ENCODE measurements at regions not wholly inside any gene's neighbourhood (a gene's known extent, or its start where the extent isn't known, plus 50 kb on each side); places are given as distances from the start of the nearest gene placed in this dataset.
"Not testable (repeated sequence)": the region's sequence is repeated elsewhere in the genome, so short reads cannot be mapped to it uniquely, and the experiment has no call there.

DNA sequence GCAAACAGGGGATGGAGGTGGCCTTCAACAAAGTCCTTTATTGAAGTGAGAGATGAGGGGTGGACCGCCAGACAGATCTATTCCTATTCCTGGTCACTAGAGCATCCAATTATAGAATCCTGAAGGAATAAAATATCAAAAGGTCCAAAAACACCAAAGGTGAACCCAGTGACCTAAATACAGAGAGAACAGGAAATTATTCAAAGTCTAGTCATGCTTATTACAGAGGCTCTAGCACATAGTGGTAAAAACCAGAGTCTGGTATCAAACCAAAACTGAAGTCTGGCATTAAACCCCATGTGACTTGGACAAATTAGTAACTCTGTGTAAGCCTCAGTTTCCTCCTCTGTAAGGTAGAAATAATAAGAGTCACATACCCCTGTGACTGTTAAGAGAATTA, 100.5 kb upstream of the SNX2 start:
- no peak for DNase-seq

DNA sequence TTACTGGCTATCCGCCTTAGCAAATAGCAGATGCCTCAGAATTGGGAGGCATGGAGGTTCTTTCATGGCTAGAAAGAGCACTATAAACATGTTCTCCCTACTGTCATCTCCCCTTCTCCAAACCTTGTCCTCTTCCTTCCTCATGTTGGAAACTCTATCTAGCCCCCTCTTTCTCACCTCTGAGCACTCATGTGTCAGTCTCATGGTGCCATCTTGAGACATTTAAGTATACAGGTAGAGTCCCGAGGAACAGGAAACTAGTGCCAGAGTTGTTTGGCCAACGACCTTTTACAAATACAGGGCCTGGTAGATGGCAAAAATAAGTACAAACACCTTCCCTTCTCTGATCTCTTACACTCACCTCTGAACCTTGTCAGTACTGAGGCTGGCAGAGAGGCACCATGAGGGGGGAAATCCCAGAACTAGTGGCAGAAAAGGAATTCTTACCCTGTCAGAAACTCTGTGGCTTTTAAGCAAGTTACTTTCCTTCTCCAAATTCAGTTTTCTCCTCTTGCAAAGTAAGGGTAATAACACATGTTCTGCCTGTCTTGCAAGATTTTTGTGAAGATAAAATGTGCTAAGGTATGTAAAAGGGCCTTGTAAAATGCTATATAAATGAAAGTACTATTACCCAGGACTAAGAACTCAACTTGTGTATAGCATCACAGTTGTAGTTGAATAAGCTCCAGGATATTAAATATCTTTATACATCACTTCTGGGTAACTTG, 94.1 kb upstream of the SNX2 start:
- no peak for DNase-seq

DNA sequence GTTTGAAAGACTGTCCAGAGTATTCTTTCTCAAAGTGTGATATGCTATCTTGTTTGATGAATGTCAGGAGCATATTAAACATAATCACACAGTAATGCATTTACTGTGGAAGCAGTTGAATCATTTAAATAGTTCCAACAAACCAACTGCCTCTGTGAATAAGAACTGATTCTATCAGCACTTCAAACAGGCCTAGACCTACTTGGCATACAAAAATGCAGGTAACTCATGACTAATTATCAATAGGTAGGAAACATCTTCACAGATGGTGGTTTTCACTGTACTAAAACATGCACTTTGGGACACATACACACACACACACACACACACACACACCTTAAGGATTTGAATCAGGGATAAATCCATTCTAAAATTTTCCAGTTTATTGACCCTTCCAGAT, 91.2 kb upstream of the SNX2 start:
- no peak for DNase-seq

GRCh38 chr5:122690266-122690665, 84.6 kb upstream of the SNX2 start:
- peak; percentile 62 for DNase-seq

DNA sequence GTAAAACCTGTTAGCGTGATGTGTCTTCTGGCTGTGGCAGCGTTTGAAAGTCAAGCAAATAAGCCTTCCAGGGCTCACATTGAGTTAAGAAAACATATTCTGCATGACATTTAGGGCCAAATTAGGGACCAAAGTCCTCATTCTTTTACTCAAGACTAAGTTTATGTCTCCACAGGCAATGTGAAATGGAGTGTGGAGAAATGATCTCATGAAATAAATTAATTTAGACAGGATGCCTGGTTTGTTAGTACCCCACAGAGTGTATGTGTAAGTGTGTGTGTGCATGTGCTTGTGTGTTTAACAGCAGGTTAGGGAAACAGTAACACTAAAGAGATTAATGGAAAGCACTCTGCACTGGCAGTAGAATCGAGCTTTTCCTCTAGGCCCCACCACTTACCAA, 82.9 kb upstream of the SNX2 start:
- no peak for DNase-seq

DNA sequence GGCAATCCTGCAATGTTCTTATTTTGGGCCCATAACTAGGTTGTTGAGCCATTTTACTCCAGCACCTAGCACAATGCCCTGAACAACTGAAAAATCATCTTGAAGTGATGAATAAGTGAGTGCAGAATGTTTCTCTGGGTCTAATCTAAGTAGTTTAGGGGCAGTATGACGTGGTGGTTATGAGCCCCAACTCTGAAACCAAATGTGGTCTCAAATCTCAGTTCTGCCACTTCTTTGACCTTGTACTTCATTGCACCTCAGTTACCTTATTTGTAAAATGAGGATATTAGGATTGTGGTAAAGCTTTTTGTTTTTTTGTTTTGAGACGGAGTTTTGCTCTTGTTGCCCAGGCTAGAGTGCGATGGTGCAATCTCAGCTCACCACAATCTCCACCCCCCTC, 80.9 kb upstream of the SNX2 start:
- DNase-seq, result no peak

DNA sequence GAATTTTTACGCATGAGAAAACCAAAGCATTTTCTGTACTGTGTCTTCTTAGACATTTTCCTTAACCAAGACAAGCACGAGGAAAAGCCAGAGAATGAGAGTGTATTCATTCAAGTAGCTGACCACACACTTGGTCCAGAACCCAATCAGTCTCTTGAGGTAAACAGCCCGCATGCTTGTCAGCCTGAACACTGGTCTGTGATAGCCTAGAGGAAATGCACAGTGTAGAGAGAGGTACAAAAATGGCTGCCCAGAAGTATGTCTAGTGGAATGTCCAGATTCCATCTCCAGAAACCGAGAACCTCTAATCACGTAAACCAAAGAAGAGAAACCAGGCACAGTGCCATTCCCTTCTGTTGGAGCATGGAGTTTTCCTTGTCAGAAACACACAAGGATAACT, 80.0 kb upstream of the SNX2 start:
- DNase-seq, result no peak

- DNase-seq, result not testable (repeated sequence)
Measured at GRCh38 chr5:122696735-122697134, 78.1 kb upstream of the SNX2 start.

GRCh38 chr5:122697191-122697590, 77.7 kb upstream of the SNX2 start:
- DNase-seq, result no peak

DNA sequence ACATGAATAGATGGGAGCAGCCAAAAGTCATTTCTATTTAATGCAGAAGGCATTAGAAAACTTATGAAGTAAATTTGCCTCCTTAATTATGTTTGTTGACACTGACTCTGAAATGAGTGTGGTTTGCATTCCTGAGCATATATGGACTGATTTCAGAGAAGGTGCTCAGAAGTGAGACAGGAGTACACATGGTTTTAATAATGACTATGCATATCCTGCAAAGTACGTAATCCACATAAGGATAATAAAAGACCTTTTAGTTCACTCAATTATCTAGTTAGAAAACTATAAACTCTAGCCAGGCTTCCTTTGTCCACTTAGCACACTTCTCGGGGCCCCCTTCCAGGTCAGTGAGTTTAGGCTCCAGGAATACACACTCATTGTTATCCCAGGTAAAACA, 75.7 kb upstream of the SNX2 start:
- no peak for DNase-seq

DNA sequence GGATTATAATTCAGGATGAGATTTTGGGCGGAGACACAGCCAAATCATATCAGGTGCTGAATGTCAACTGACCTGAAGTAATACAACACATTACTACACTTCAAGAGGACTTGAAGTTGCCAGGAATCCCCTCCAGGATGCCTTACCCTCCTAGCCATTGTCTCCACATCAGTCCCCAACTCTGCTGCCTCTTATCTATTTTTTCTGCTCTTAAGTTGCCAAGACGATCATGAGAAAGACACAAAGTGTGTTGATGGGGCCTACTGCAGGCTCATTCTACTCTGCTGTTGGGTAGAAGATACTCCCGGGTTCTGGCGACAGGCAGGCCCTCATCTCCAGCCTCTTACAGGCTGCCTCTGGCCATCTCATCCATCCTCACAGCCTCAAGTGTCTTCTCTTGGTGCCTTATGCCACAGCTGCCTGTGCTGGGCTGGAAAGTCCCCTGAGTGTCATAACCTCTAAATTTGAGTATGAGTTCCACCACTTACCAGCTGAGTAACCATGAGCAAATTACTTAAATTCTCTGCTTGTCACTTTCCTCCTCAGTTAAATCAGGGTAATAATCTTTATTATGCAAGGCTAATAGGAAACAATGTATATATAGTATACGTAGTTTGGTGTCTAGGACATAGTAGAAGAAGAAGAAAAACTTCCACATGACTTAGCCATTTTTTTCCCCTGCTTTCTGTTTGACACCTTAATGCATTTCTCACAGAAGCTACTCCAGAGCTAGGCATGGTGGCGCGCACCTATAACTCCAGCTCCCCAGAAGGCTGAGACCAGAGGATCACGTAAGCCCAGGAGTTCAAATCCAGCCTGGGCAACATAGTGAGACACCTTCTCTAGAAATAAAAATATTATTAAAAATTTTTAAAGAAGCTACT, 73.0 kb upstream of the SNX2 start:
- no peak for DNase-seq

DNA sequence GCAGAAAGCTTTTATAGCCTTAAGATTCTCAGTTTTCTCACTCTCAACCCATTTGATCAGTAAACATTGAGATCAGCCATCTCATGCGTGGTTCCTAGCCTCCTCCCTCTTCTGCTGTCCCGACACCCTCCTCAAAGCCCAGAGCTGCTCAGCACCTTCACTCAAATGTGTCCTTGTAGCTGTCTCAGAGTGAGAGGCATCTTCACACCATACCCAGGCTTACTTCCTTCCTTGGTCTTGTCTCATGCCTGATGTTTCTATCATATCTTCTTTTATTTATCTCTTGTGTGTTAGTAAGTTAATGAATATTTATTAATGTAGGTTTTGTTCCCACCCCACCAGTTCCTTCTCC, 72.4 kb upstream of the SNX2 start:
- no peak for DNase-seq

GRCh38 chr5:122703203-122703602, 71.7 kb upstream of the SNX2 start:
- DNase-seq, result no peak

DNA sequence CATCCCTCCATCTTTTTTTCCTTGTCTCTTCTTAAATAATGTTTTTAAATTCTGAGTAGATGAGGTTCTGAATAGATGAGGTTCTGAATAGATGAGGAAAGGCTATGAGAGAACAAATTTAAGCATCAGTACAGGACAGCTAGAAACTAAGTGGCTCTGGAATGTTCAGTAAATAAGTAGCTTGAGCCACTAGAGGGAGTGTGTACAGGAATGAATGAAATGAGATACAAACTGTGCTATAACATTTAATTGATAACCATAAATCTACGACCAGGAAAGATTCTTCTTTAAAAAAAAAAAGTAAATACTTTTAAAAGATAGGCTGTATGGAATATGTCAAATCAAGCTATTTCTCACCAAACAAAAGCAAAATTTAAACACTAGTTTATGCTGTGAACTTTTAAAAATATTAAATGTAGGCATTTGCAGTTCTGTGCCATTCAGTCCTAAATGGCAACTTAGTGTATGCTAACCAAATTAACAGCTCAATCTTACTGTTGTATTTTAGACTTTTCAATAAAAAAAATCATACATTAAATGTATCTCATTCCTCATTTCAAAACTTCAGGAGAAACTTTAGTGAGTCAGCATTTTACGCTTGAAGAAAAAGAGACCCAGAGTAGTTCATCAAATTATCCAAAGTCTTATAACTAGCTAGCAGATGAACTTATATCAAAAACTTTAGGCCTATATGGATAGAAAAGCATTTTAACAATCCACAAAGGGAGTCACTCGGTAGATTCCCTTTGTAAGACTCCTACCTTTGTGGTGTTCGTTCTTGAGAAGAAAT, 70.4 kb upstream of the SNX2 start:
- DNase-seq, result peak; percentile 20

GRCh38 chr5:122705851-122706250, 69.0 kb upstream of the SNX2 start:
- no peak for DNase-seq

DNA sequence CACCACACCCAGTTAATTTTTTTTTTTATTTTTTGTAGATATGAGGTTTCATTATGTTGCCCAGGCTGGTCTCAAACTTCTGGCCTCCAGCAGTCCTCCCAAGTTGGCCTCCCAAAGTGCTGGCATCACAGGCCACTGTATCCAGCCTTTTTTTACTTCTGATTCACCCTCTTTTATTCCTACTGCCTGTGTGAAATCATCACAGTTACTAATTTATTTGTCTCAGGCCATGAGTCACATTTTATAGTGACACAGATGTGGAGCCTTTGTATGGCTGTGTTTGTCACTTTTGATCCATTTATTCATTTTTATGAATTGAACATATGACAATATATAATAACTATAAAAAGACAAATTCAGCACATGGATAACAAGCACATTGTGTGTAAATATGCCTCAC, 67.1 kb upstream of the SNX2 start:
- DNase-seq, result no peak

GRCh38 chr5:122713041-122713440, 61.8 kb upstream of the SNX2 start:
- DNase-seq, result no peak

GRCh38 chr5:122715095-122715494, 59.8 kb upstream of the SNX2 start:
- DNase-seq, result no peak

GRCh38 chr5:122718611-122719010, 56.3 kb upstream of the SNX2 start:
- no peak for DNase-seq

DNA sequence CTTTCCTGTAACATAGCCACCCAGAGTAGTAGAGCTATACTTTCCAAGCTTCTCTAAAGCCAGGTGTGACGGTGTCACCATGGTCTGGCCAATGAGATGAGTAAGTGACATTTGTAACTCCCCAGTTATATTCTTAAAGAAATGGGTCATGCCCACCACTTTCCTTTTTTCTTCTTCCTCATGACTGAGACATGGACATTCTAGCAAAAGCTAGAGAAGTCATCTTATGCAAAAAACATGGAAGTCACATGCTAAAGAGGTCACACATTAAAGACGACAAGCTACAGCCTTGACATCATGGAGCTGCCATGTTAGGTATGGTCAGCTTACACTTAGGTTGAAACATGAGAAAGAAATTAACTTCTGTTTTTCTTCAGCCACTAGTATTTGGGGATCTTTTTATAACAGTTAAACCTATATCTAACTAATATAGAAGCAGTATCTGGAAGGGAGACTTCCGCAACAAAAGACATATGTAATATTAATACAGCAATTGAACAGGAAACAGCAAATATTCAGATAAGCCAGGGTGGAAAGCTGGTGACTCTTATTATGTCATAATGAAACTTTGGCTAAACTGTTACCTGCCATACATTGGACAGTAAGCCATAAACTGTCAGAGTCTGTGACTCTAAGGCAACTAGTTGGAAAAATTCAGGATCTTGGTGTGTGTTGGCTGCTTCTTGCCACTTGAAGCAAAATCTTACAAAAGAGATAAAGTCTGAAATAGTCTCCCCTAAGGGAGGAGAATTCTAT, 54.7 kb upstream of the SNX2 start:
- no peak for DNase-seq

GRCh38 chr5:122721127-122721526, 53.8 kb upstream of the SNX2 start:
- DNase-seq, result no peak

DNA sequence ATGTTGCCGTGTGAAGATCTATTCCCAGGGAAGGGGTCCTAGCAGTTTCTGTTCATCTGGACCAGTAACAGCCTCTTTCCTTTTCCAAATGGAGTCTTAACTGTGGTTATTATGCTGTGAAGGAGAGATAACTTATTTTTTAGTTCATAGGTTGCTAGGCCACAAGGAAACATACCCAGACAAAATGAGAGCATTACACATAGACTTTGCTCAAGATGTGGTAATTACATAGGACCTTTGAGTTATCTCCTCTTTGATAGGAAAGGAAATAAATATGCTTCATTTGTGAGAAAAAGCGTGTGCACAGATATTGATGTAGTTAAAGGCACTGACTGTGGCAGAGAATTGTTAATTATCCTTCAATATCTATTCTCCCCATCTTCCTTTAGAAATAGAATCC, 52.5 kb upstream of the SNX2 start:
- DNase-seq, result no peak
